Left cardiac atrium (tissue), 4 donors: ENCODE measurements at regions not wholly inside any gene's neighbourhood (a gene's known extent, or its start where the extent isn't known, plus 50 kb on each side); places are given as distances from the start of the nearest gene placed in this dataset.
A peak's percentile ranks its signal among the peaks of the same experiment; 100 is the strongest.
"Not testable (repeated sequence)": the region's sequence is repeated elsewhere in the genome, so short reads cannot be mapped to it uniquely, and the experiment has no call there.

Source experiments
- ATAC-seq, 2 donors: fragments of 200-7000 bp; cut with Tn5 transposase; one replicate each; pipeline ENCODE4 v1.9.1; 2020; ENCODE audit warnings: mild to moderate bottlenecking in 2 of 2, moderate library complexity in 2 of 2
- DNase-seq: peaks from one replicate; pipeline ENCODE4 v3.0.0-alpha.2; 2020
- intact Hi-C, 2 donors: fragments of 100-400 bp; cut with DNase I; formaldehyde crosslinking; loops; one replicate each; pipeline versions ENCODE4 v1.14.1 to v1.15.1; 2022 to 2023
- donor health status: DM: no; HTN: yes; CAD: no.
- donor health status: DM: no; HTN: yes; CAD: no; lungs with severe emphysema.
- donor health status: DM: yes; HTN: yes; CAD: no.
- donor health status: Dilated cardiomyopathy.

- DNase-seq = no peak
- ATAC-seq = no peak
- intact Hi-C loops = loop anchor here (5.0 to 10.0 kb wide), 2 partner anchors 247 to 249 kb away; no protein-coding TSS in a partner anchor
Measured at GRCh38 chr4:123651536-123652180, 255.1 kb downstream of the SPRY1 start.

DNA sequence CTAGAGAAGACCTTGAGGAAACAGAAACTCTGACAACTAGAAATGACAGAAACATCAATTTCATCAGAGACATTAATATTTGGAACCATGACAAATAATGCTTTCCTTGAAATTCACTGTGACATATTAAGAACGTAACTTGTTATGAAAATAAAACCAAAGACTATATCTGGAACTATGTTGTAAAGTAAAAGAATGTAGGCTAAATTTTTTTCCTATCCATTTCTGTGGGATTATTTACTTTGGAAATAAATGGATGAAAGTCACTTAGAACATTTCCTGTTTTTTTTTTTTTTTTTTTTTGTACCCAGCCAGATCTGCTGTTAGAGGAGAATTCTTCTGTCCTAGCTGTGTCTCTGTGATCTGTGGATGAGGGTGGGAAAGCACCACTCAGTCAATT, 255.9 kb downstream of the SPRY1 start:
- intact Hi-C loops = loop anchor here (5.0 to 10.0 kb wide), 2 partner anchors 248 to 250 kb away; no protein-coding TSS in a partner anchor
- no peak for ATAC-seq

GRCh38 chr4:123653236-123653635, 256.6 kb downstream of the SPRY1 start:
- intact Hi-C loops = loop anchor here (5.0 to 10.0 kb wide), 2 partner anchors 248 to 251 kb away; no protein-coding TSS in a partner anchor
- DNase-seq (no peak), ATAC-seq (no peak)

More for the DNA sequence above, 255.9 kb downstream of the SPRY1 start:
- DNase-seq = no peak

DNA sequence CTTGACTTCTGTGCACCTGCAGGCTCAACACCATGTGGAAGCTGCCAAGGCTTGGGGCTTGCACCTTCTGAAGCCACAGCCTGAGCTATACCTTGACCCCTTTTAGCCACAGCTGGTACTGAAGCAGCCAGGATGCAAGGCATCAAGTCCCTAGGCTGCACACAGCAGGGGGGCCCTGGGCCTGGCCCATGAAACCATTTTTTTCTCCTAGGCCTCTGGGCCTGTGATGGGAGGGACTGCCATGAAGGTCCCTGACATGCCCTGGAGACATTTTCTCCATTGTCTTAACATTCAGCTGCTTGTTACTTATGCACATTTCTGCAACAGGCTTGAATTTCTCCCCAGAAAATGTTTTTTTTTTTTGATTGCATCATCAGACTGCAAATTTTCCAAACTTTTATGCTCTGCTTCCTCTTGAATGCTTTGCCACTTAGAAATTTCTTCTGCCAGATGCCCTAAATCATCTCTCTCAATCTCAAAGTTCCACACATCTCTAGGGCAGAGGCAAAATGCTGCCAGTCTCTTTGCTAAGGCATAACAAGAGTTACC, 260.2 kb downstream of the SPRY1 start:
- intact Hi-C loops = loop anchor here (5.0 to 10.0 kb wide), 2 partner anchors 252 to 530 kb away; no protein-coding TSS in a partner anchor
- DNase-seq, ATAC-seq: not testable (repeated sequence)

DNA sequence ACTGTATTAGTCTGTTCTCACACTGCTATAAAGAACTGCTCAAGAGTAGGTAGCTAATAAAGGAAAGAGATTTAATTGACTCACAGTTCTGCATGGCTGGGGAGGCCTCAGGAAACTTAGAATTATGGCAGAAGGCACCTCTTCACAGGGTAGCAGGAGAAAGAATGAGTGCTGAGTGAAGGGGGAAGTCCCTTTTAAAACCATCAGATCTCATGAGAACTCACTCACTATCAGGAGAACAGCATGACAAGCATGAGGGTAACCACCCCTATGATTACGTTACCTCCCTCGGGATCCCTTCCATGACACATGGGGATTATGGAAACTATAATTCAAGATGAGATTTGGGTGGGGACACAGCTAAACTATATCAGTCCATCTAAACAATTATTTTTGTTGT, 261.0 kb downstream of the SPRY1 start:
- not testable (repeated sequence) for ATAC-seq, DNase-seq
- intact Hi-C loops = loop anchor here (5.0 to 10.0 kb wide), 2 partner anchors 253 to 530 kb away; no protein-coding TSS in a partner anchor

DNA sequence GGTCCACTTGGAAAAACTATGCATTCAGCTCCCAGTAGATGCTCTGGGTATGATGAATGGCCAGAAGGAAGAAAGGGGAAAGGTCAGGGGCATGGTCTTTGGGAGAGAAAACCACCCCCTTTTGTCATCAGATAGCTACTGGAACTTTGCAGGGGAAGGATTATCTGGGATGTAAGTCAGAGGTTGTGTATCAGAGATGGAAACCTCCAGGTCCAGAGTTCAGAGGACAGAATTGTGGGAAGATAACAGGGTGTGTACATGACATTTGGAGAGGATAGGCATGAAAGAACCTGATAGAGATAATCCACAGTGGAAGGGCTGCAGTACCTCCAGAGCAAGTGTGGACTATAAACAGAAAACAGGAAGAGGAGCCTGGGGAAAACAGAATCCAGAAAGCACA, 262.7 kb downstream of the SPRY1 start:
- no peak for ATAC-seq
- DNase-seq = no peak
- intact Hi-C loops = loop anchor here (5.0 to 10.0 kb wide), 2 partner anchors 254 to 532 kb away; no protein-coding TSS in a partner anchor

DNA sequence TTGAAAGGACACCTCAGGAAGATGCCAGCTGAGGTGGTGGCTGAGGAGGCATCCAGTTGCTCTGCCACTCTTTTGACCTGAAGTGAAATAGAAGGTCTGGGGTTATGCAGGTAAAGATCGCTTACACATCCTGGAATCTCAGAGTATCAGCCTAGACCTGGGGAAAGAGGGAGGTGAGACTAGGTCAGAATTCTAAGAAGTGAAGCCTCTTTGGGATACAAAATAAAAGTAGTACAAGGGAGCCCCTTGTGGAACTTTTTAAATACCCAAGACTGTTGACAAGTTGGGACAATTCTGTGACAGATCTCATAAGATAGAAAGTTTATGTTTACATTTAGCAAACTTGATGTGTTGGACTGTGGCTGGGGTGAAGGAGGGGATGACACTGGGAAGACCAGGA, 263.1 kb downstream of the SPRY1 start:
- intact Hi-C loops = loop anchor here (5.0 to 10.0 kb wide), 4 partner anchors 255 to 557 kb away; no protein-coding TSS in a partner anchor
- ATAC-seq (no peak), DNase-seq (no peak)

DNA sequence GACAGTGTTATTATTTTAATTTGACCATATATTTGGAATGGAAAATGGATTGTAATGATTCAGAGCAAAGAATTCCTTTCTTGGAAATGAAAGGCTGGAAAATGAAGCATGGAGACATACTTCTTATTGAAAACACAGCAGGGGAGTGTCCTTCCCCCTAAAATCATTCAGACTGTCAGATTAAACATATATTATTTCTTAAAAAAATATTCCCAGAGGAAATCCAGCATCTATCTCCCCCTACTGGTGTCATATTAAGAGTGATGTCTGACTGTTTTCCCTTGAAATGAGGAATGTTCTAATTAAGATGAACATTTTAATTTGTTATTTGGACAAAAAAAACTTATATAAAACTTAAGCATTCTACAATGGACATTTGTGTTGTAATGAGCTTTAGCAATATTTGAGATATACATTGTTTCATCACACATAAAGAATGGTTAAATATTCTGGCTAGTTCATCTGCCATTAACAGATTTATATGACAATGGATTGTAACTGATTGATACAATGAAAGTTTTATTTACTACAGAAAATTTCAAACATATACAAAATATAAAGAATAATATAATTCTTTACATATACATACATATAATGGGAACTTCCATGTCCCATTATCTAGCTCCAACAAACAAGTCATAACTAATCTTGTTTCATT, 264.6 kb downstream of the SPRY1 start:
- no peak for ATAC-seq
- intact Hi-C loops = loop anchor here in 1 of 2 donors (5.0 to 10.0 kb wide), 2 partner anchors 454 to 559 kb away; no protein-coding TSS in a partner anchor

DNA sequence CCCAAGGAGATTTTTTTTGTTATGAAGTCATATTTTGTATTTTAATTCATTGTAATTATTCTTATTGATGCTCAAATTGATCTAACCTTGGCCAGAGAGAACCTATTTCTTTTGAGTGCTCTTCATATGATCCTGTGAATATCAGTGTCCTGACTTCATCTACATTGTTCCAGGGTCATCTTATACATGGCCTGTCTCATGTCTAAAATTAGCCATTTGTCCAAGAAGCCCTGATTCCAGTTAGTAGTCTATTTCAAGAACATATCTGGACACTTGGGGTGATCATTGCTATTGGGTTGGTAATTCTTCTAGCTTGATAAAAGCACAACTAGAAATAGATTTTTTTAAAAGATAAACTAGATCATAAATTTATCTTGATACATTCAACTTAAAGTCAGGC, 266.2 kb downstream of the SPRY1 start:
- ATAC-seq = no peak
- no peak for DNase-seq
- intact Hi-C loops = loop anchor here in 1 of 2 donors (5.0 to 10.0 kb wide), 2 partner anchors 452 to 561 kb away; no protein-coding TSS in a partner anchor

More for the DNA sequence above, 264.6 kb downstream of the SPRY1 start:
- DNase-seq = no peak

DNA sequence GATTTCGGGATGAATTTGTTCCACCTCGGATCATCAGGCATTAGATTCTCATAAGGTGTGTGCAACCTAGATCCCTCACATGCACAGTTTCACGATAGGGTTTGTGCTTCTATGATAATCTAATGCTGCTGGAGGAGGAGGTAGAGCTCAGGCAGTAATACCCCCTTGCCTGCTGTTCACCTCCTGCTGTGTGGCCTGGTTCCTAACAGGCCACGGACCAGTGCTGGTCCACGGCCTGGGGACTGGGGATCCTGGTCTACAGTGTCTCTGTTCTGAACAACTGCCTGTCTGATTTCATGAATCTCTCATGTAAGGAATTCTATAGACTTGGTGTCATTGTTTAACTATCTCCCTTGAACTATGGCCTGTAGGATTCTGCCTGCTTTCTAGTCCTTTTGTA, 269.9 kb downstream of the SPRY1 start:
- ATAC-seq = no peak
- intact Hi-C loops = loop anchor here in 1 of 2 donors (10.0 kb wide), 1 partner anchor 448 kb away; no protein-coding TSS in a partner anchor
- DNase-seq = no peak

DNA sequence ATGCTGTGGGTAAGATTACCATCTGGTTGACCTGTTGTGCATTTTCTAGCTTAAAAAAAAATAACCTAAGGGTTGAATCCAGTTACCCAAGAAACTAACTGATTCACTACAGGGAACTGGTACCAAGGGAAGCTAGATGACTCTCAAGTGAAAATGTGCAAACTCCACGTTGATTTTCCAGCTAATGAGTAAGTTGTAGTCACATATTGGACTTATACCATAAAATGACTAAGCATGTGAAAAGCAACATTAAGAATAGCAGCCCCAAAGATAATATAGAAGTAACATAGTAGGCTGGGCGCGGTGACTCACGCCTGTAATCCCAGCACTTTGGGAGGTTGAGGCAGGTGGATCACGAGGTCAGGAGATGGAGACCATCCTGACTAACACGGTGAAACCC, 270.9 kb downstream of the SPRY1 start:
- intact Hi-C loops = loop anchor here in 1 of 2 donors (10.0 kb wide), 1 partner anchor 447 kb away; no protein-coding TSS in a partner anchor
- DNase-seq (no peak), ATAC-seq (no peak)

GRCh38 chr4:123667991-123668390, 271.4 kb downstream of the SPRY1 start:
- intact Hi-C loops = loop anchor here in 1 of 2 donors (10.0 kb wide), 1 partner anchor 447 kb away; no protein-coding TSS in a partner anchor
- DNase-seq (no peak), ATAC-seq (no peak)

GRCh38 chr4:123671636-123672404, 275.2 kb downstream of the SPRY1 start:
- ATAC-seq (no peak), DNase-seq (no peak)
- intact Hi-C loops = no loop called here

GRCh38 chr4:123672987-123673386, 276.4 kb downstream of the SPRY1 start:
- intact Hi-C loops = no loop called here
- peak in 1 of 2 donors; percentile 86 for ATAC-seq

GRCh38 chr4:123673971-123674370, 277.4 kb downstream of the SPRY1 start:
- ATAC-seq = no peak
- DNase-seq = no peak
- intact Hi-C loops = no loop called here

More at GRCh38 chr4:123672987-123673386, 276.4 kb downstream of the SPRY1 start:
- DNase-seq = no peak

DNA sequence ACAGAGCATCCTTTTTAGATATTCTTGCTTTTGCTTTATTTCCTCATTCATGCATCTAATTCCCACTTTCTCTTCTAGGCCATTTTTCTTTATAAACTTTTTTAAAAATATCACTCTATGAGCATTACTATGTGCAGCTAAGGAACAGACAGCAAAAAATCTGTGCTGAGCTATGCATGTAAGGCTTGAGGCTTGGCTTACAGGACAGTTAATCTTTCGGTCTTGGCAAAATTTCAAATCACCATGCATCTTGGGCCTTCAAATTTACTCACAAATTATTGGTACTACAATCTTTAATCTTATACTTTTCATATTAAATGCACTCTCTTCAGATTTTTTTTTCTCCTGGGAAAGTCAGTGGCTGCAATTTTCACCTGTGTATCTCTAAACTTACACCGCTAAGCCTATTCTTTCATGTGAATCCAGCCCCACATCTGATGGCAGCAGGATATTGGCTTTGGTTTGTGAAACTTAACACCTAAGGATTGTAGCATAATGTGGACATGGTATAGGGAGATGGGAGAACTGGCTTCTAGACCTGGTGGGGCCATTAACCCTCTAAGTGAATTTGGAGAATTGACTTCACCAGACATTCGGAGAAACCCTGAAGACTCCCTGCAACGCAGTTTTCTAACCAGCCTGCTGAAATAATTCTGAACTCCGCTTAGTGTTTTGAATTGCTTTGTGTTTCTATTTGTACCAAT, 278.3 kb downstream of the SPRY1 start:
- intact Hi-C loops = no loop called here
- ATAC-seq (no peak), DNase-seq (no peak)

DNA sequence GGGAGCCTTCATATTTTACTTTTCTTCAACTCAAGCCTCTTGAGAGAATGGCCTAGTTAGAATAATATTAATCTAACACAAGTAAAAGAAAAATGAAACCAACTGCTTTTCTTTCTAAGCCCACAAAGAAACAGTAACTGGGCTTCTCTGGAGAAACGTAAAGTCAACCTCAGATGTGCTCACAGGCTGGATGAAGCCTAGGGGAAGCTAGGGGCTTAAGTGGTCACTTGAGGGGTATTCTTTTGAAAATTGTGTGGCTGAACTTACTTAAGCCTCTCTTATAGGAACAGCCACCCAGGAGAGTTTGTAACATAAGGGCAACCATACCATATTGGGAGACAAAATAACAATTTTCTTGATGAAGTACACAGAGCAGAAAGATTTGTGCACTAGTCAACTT, 279.0 kb downstream of the SPRY1 start:
- intact Hi-C loops = no loop called here
- DNase-seq = no peak
- no peak for ATAC-seq
